ENCODE measurements at regions not wholly inside any gene's neighbourhood (a gene's known extent, or its start where the extent isn't known, plus 50 kb on each side); places are given as distances from the start of the nearest gene placed in this dataset.
A peak's percentile ranks its signal among the peaks of the same experiment; 100 is the strongest.

DNA sequence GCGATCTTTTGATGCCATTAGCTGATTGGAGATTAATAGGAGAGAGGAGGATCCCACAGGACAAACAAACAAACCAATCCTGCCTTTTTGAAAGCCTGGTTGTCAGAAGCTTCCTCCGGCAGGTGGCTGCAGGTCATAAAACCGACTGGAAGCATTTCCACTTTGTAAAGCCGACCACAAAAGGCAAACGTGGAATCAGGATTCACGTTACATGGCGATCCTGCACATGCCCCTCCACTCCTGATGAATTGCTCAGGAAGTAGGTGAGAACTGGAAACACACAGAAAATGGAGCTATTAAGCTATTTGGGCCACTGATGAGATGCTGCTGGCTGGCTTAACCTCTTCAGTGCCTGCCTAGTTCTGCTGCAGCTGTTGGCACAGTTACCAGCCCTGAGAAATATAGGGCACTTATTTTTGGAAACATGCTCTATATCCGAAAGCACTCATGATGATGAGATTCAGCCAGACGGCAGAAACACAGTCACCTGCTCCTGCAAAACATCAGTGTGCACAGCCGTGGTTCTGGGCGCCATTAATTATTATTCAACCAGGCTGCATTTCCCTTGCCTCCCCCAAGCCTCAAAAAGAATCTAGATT lies 110.3 kb upstream of the ST6GAL2 start:
- no peaks in the 10 kb centered on the region for H3K9me3 Mint-ChIP-seq
- peak overlapping the region in 1 of 3 experiments; percentile 32 for H3K4me3 Mint-ChIP-seq
- H3K27ac Mint-ChIP-seq: peak overlapping the region; percentile 11 to 75 (median 59)
- H3K4me1 Mint-ChIP-seq: peaks cover 48% of the 10 kb centered on the region
- no peaks in the 10 kb centered on the region for H3K36me3 Mint-ChIP-seq (ENCODE audit: low read depth)
- peaks cover 13% of the 10 kb centered on the region for H3K27me3 Mint-ChIP-seq (ENCODE audit: low read depth)
- TF ChIP-seq, protein P1, sequence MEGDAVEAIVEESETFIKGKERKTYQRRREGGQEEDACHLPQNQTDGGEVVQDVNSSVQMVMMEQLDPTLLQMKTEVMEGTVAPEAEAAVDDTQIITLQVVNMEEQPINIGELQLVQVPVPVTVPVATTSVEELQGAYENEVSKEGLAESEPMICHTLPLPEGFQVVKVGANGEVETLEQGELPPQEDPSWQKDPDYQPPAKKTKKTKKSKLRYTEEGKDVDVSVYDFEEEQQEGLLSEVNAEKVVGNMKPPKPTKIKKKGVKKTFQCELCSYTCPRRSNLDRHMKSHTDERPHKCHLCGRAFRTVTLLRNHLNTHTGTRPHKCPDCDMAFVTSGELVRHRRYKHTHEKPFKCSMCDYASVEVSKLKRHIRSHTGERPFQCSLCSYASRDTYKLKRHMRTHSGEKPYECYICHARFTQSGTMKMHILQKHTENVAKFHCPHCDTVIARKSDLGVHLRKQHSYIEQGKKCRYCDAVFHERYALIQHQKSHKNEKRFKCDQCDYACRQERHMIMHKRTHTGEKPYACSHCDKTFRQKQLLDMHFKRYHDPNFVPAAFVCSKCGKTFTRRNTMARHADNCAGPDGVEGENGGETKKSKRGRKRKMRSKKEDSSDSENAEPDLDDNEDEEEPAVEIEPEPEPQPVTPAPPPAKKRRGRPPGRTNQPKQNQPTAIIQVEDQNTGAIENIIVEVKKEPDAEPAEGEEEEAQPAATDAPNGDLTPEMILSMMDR (IDR thresholded peaks at IDR 0.05; ENCODE audit: unreplicated experiment in 3 of 3): no peak

GRCh38 chr2:106997204-106997603 lies 111.2 kb upstream of the ST6GAL2 start:
- no peaks in the 10 kb centered on the region for H3K9me3 Mint-ChIP-seq
- no peak overlapping the region for H3K27ac Mint-ChIP-seq
- no peaks in the 10 kb centered on the region for H3K36me3 Mint-ChIP-seq (ENCODE audit: low read depth)
- H3K4me1 Mint-ChIP-seq: peaks cover 57% of the 10 kb centered on the region
- TF ChIP-seq, protein P1 (IDR thresholded peaks at IDR 0.05; ENCODE audit: unreplicated experiment in 3 of 3): no peak
- peaks cover 13% of the 10 kb centered on the region for H3K27me3 Mint-ChIP-seq (ENCODE audit: low read depth)
- no peak overlapping the region for H3K4me3 Mint-ChIP-seq

GRCh38 chr2:107001062-107001461 lies 115.1 kb upstream of the ST6GAL2 start:
- TF ChIP-seq, protein P1 (IDR thresholded peaks at IDR 0.05; ENCODE audit: unreplicated experiment in 3 of 3): no peak
- no peak overlapping the region for H3K4me3 Mint-ChIP-seq
- H3K4me1 Mint-ChIP-seq: peaks cover 56% of the 10 kb centered on the region

DNA sequence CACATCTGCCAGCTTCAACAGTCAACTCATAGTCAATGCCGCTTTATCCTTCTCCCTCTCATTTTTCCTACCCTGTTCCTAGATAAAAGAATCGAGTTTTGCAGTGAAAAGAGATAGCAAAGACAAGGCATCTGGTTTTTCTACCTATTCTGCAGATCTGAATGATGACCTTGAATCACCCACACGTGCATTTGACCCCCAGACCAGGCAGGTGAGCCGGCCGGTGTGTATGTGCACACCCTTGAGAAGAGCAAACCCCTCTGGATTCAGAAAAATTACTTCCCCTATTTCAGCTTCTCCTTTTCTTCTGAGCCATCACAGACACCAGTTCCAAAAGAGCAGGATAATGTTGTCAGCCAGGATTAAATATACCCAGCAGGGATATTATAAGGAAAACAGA lies 115.6 kb upstream of the ST6GAL2 start:
- H3K27ac Mint-ChIP-seq: peak overlapping the region in 1 of 3 experiments; percentile 72
- TF ChIP-seq, protein P1 (IDR thresholded peaks at IDR 0.05; ENCODE audit: unreplicated experiment in 3 of 3): no peak
- H3K9me3 Mint-ChIP-seq: no peaks in the 10 kb centered on the region
- H3K4me3 Mint-ChIP-seq: no peak overlapping the region
- peaks cover 55% of the 10 kb centered on the region for H3K4me1 Mint-ChIP-seq
- H3K27me3 Mint-ChIP-seq (ENCODE audit: low read depth): peaks cover 6% of the 10 kb centered on the region
- no peaks in the 10 kb centered on the region for H3K36me3 Mint-ChIP-seq (ENCODE audit: low read depth)

More at GRCh38 chr2:107001062-107001461, 115.1 kb upstream of the ST6GAL2 start:
- peaks cover 11% of the 10 kb centered on the region for H3K27me3 Mint-ChIP-seq (ENCODE audit: low read depth)
- H3K36me3 Mint-ChIP-seq (ENCODE audit: low read depth): no peaks in the 10 kb centered on the region
- peak overlapping the region in 1 of 3 experiments; percentile 28 for H3K27ac Mint-ChIP-seq
- H3K9me3 Mint-ChIP-seq: no peaks in the 10 kb centered on the region

- Mint-ChIP-seq H3K4me3 (no peak overlapping the region), H3K4me1 (peaks cover 55% of the 10 kb centered on the region), H3K27me3 (ENCODE audit: low read depth) (peaks cover 4% of the 10 kb centered on the region), H3K9me3 (no peaks in the 10 kb centered on the region), H3K27ac (peak overlapping the region in 1 of 3 experiments; percentile 72), H3K36me3 (ENCODE audit: low read depth) (no peaks in the 10 kb centered on the region)
- TF ChIP-seq, protein P1 (IDR thresholded peaks at IDR 0.05; ENCODE audit: unreplicated experiment in 3 of 3): no peak
Measured at GRCh38 chr2:107001964-107002696, 116.2 kb upstream of the ST6GAL2 start.

All from nephron (organoid).